Sigmoid colon (tissue), 4 donors: ENCODE measurements at regions not wholly inside any gene's neighbourhood (a gene's known extent, or its start where the extent isn't known, plus 50 kb on each side); places are given as distances from the start of the nearest gene placed in this dataset.

Experiments
- EP300 ChIP-seq, 4 donors: sonication (generic); formaldehyde crosslinking; IDR thresholded peaks; one replicate each; pipeline ENCODE4 v1.6.1; 2017; ENCODE audit warnings: antibody characterized with exemption in 4 of 4
- POLR2A ChIP-seq, 2 donors: fragments of 450-650 bp; IDR thresholded peaks; one replicate each; pipeline ENCODE4 v1.6.1; 2016; ENCODE audit warnings: antibody characterized with exemption in 2 of 2, mild to moderate bottlenecking in 2 of 2, moderate library complexity in 2 of 2
- POLR2AphosphoS5 ChIP-seq, 4 donors: sonication (generic); formaldehyde crosslinking; IDR thresholded peaks; one replicate each; pipeline ENCODE4 v1.6.1; 2017; ENCODE audit warnings: antibody characterized with exemption in 4 of 4
- TF ChIP-seq, protein P1 (sequence below), 4 experiments: fragments of 450-650 bp in 3 of 4; fragments of 200-600 bp in 1 of 4; IDR thresholded peaks; one replicate each; pipeline ENCODE4 v1.5.1; 2016 to 2019; ENCODE audit warnings: antibody characterized with exemption in 4 of 4, mild to moderate bottlenecking in 3 of 4, moderate library complexity in 2 of 4

DNA sequence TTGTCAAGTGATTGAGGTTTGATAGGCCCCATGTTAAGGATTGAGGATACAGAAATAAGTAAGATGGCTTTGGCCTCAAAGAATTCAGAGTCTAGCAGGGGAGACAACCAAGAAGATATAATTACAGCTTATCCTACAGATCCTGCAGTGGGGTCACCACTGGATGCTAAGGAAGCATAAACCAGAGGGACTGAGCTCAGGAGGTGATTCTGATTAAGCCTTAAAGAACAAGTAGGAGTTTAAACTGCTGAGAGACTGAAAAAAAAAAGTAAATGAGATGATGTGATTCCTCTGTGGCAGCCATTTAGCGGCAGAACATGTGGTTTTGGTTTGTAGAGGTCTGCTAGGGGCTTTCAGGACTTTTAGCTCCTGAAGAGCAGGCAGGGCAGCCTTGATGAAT is 72.1 kb upstream of the ROPN1 start:
- TF ChIP-seq, protein P1, sequence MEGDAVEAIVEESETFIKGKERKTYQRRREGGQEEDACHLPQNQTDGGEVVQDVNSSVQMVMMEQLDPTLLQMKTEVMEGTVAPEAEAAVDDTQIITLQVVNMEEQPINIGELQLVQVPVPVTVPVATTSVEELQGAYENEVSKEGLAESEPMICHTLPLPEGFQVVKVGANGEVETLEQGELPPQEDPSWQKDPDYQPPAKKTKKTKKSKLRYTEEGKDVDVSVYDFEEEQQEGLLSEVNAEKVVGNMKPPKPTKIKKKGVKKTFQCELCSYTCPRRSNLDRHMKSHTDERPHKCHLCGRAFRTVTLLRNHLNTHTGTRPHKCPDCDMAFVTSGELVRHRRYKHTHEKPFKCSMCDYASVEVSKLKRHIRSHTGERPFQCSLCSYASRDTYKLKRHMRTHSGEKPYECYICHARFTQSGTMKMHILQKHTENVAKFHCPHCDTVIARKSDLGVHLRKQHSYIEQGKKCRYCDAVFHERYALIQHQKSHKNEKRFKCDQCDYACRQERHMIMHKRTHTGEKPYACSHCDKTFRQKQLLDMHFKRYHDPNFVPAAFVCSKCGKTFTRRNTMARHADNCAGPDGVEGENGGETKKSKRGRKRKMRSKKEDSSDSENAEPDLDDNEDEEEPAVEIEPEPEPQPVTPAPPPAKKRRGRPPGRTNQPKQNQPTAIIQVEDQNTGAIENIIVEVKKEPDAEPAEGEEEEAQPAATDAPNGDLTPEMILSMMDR (IDR thresholded peaks at IDR 0.05), result no peak
- no peak for TF ChIP-seq POLR2A (IDR thresholded peaks at IDR 0.05)
- TF ChIP-seq EP300 (IDR thresholded peaks at IDR 0.05), result no peak
- no peak for TF ChIP-seq POLR2AphosphoS5 (IDR thresholded peaks at IDR 0.05)
